ENCODE measurements at regions not wholly inside any gene's neighbourhood (a gene's known extent, or its start where the extent isn't known, plus 50 kb on each side); places are given as distances from the start of the nearest gene placed in this dataset.

- no peak for DNase-seq
Observed at GRCh38 chr4:23660865-23661264, 229.0 kb downstream of the PPARGC1A start.

GRCh38 chr4:23654791-23655190 is 235.1 kb downstream of the PPARGC1A start:
- DNase-seq = peak; percentile 32

- no peak for DNase-seq
Observed at GRCh38 chr4:23648854-23649596, 240.8 kb downstream of the PPARGC1A start.

GRCh38 chr4:23635468-23635867 is 254.4 kb downstream of the PPARGC1A start:
- no peak for DNase-seq

GRCh38 chr4:23631255-23631950 is 258.4 kb downstream of the PPARGC1A start:
- no peak for DNase-seq

GRCh38 chr4:23630110-23630509 is 259.7 kb downstream of the PPARGC1A start:
- no peak for DNase-seq

GRCh38 chr4:23629421-23629820 is 260.4 kb downstream of the PPARGC1A start:
- no peak for DNase-seq

GRCh38 chr4:23614284-23614892 is 275.5 kb downstream of the PPARGC1A start:
- DNase-seq = peak; percentile 55

- DNase-seq = no peak
Observed at GRCh38 chr4:23613782-23614181, 276.1 kb downstream of the PPARGC1A start.

GRCh38 chr4:23602720-23603119 is 287.1 kb downstream of the PPARGC1A start:
- DNase-seq = no peak

GRCh38 chr4:23594125-23594524 is 295.7 kb downstream of the PPARGC1A start:
- no peak for DNase-seq

GRCh38 chr4:23590431-23590830 is 299.4 kb downstream of the PPARGC1A start:
- DNase-seq = no peak

- DNase-seq = no peak
Observed at GRCh38 chr4:23584024-23584423, 305.8 kb downstream of the PPARGC1A start.

GRCh38 chr4:23582671-23583070 is 307.2 kb downstream of the PPARGC1A start:
- DNase-seq = no peak

- DNase-seq = no peak
Observed at GRCh38 chr4:23579166-23579565, 310.7 kb downstream of the PPARGC1A start.

- no peak for DNase-seq
Observed at GRCh38 chr4:23577398-23577797, 312.4 kb downstream of the PPARGC1A start.

- no peak for DNase-seq
Observed at GRCh38 chr4:23572382-23572781, 317.5 kb downstream of the PPARGC1A start.

GRCh38 chr4:23567338-23567737 is 322.5 kb downstream of the PPARGC1A start:
- no peak for DNase-seq

- DNase-seq = no peak
Observed at GRCh38 chr4:23560748-23561147, 329.1 kb downstream of the PPARGC1A start.

GRCh38 chr4:23558101-23558500 is 331.7 kb downstream of the PPARGC1A start:
- DNase-seq = no peak

GRCh38 chr4:23547601-23548000 is 342.2 kb downstream of the PPARGC1A start:
- DNase-seq = no peak

GRCh38 chr4:23547096-23547495 is 342.8 kb downstream of the PPARGC1A start:
- no peak for DNase-seq

- no peak for DNase-seq
Observed at GRCh38 chr4:23539969-23540569, 349.8 kb downstream of the PPARGC1A start.

All from fibroblast of skin of back (primary cell).